H9 (cell line): ENCODE measurements at regions not wholly inside any gene's neighbourhood (a gene's known extent, or its start where the extent isn't known, plus 50 kb on each side); places are given as distances from the start of the nearest gene placed in this dataset.
A peak's percentile ranks its signal among the peaks of the same experiment; 100 is the strongest.

Source experiments
- DNase-seq: peaks from one replicate; pipeline ENCODE4 v3.0.0-alpha.2; 2017
- H2AFZ ChIP-seq: one replicate; pipeline ENCODE4 v1.6.1; 2013; ENCODE audit warnings: mild to moderate bottlenecking, low read length, control low read depth, moderate library complexity
- H2AK5ac ChIP-seq: 2 replicates; pipeline ENCODE4 v1.6.1; 2013; ENCODE audit warnings: low read length, control low read depth, mixed read lengths; ENCODE audit not compliant: insufficient read length
- H2BK120ac ChIP-seq: one replicate; pipeline ENCODE4 v1.6.1; 2013; ENCODE audit warnings: low read depth, mild to moderate bottlenecking, low read length, control low read depth, inconsistent platforms; ENCODE audit not compliant: poor library complexity, severe bottlenecking
- H2BK12ac ChIP-seq: 2 replicates; pipeline ENCODE4 v1.6.1; 2013; ENCODE audit warnings: low read length, control low read depth, mixed read lengths, low read depth; ENCODE audit not compliant: insufficient read length
- H2BK15ac ChIP-seq: 2 replicates; pipeline ENCODE4 v1.6.1; 2013; ENCODE audit warnings: low read depth, low read length, control low read depth
- H2BK20ac ChIP-seq: one replicate; pipeline ENCODE4 v1.6.1; 2013; ENCODE audit warnings: low read depth, mild to moderate bottlenecking, low read length, control low read depth, inconsistent platforms; ENCODE audit not compliant: poor library complexity, severe bottlenecking
- H2BK5ac ChIP-seq: 2 replicates; pipeline ENCODE4 v1.6.1; 2013; ENCODE audit warnings: low read length, control low read depth, mixed read lengths; ENCODE audit not compliant: insufficient read length
- H3K14ac ChIP-seq: 2 replicates; pipeline ENCODE4 v1.6.1; 2013; ENCODE audit warnings: low read length, control low read depth; ENCODE audit not compliant: insufficient read depth
- H3K18ac ChIP-seq: 2 replicates; pipeline ENCODE4 v1.6.1; 2013; ENCODE audit warnings: low read depth, mild to moderate bottlenecking, mixed read lengths, low read length, control low read depth; ENCODE audit not compliant: insufficient read length
- H3K23ac ChIP-seq: 2 replicates; pipeline ENCODE4 v1.6.1; 2013; ENCODE audit warnings: low read length, control low read depth, mixed read lengths, low read depth; ENCODE audit not compliant: insufficient read length
- H3K23me2 ChIP-seq: 2 replicates; pipeline ENCODE4 v1.6.1; 2013; ENCODE audit warnings: low read depth, mild to moderate bottlenecking, mixed read lengths, low read length, control low read depth; ENCODE audit not compliant: insufficient read length, poor library complexity, severe bottlenecking
- H3K27ac ChIP-seq: 2 replicates; pipeline ENCODE4 v1.5.1; 2013; ENCODE audit warnings: low read length, control low read depth, mixed read lengths, low read depth; ENCODE audit not compliant: insufficient read length
- H3K27me3 ChIP-seq: 2 replicates; pipeline ENCODE4 v1.6.1; 2013; ENCODE audit warnings: low read length, control low read depth, inconsistent platforms; ENCODE audit not compliant: insufficient read depth
- H3K4ac ChIP-seq: 2 replicates; pipeline ENCODE4 v1.6.1; 2013; ENCODE audit warnings: low read depth, mild to moderate bottlenecking, control low read depth, inconsistent platforms, low read length, moderate library complexity
- H3K4me1 ChIP-seq: 2 replicates; pipeline ENCODE4 v1.6.1; 2013; ENCODE audit warnings: low read length, control low read depth, inconsistent platforms; ENCODE audit not compliant: insufficient read depth
- H3K4me2 ChIP-seq: 2 replicates; pipeline ENCODE4 v1.6.1; 2013; ENCODE audit warnings: low read length, control low read depth, mixed read lengths; ENCODE audit not compliant: insufficient read length, insufficient read depth
- H3K56ac ChIP-seq: 2 replicates; pipeline ENCODE4 v1.6.1; 2013; ENCODE audit warnings: low read depth, mild to moderate bottlenecking, mixed read lengths, low read length, control low read depth; ENCODE audit not compliant: insufficient read length
- H3K79me1 ChIP-seq: 2 replicates; pipeline ENCODE4 v1.6.1; 2013; ENCODE audit warnings: low read depth, mild to moderate bottlenecking, moderate library complexity, low read length, control low read depth, inconsistent platforms; ENCODE audit not compliant: insufficient read depth, poor library complexity, severe bottlenecking
- H3K79me2 ChIP-seq: 2 replicates; pipeline ENCODE4 v1.6.1; 2013; ENCODE audit warnings: low read length, control low read depth, inconsistent platforms; ENCODE audit not compliant: insufficient read depth
- H3K9ac ChIP-seq: 2 replicates; pipeline ENCODE4 v1.6.1; 2013; ENCODE audit warnings: low read length, control low read depth, mixed read lengths; ENCODE audit not compliant: insufficient read length; ENCODE audit errors: extremely low read depth
- H3K9me3 ChIP-seq: one replicate; pipeline ENCODE4 v1.6.1; 2013; ENCODE audit warnings: low read depth, low read length, inconsistent platforms; ENCODE audit not compliant: control insufficient read depth
- H3T11ph ChIP-seq: one replicate; pipeline ENCODE4 v1.6.1; 2013; ENCODE audit warnings: mild to moderate bottlenecking, low read length, control low read depth, inconsistent platforms
- H4K20me1 ChIP-seq: one replicate; pipeline ENCODE4 v1.6.1; 2013; ENCODE audit not compliant: control insufficient read depth, insufficient read length, insufficient read depth
- H4K5ac ChIP-seq: 2 replicates; pipeline ENCODE4 v1.6.1; 2013; ENCODE audit warnings: low read depth, mild to moderate bottlenecking, mixed read lengths, low read length, control low read depth; ENCODE audit not compliant: insufficient read length
- H4K8ac ChIP-seq: replicated peaks from 2 replicates; pipeline ENCODE4 v1.6.1; 2013; ENCODE audit warnings: low read length, control low read depth, mixed read lengths, low read depth; ENCODE audit not compliant: insufficient read length
- H4K91ac ChIP-seq: 2 replicates; pipeline ENCODE4 v1.6.1; 2013; ENCODE audit warnings: low read depth, mild to moderate bottlenecking, moderate library complexity, mixed read lengths, low read length, control low read depth; ENCODE audit not compliant: insufficient read length
- H3K27ac Mint-ChIP-seq, 3 experiments: 2 replicates in 2 of 3; 3 replicates in 1 of 3; pipeline ENCODE4 v1.8.0; 2020 to 2021; ENCODE audit warnings: mixed read lengths in 3 of 3, mild to moderate bottlenecking in 1 of 3, moderate library complexity in 1 of 3
- H3K27me3 Mint-ChIP-seq: 2 replicates; pipeline ENCODE4 v1.8.0; 2021; ENCODE audit warnings: low read depth, mild to moderate bottlenecking, moderate library complexity, mixed read lengths
- H3K36me3 Mint-ChIP-seq, 3 experiments: 2 replicates in 2 of 3; 3 replicates in 1 of 3; pipeline ENCODE4 v1.8.0; 2020 to 2021; ENCODE audit warnings: low read depth in 3 of 3, mixed read lengths in 3 of 3; ENCODE audit not compliant: insufficient read depth in 1 of 3
- H3K4me1 Mint-ChIP-seq, 2 experiments: 2 replicates each; pipeline ENCODE4 v1.8.0; 2020; ENCODE audit warnings: mixed read lengths in 2 of 2
- H3K4me3 Mint-ChIP-seq, 2 experiments: 2 replicates in 1 of 2; 3 replicates in 1 of 2; pipeline ENCODE4 v1.8.0; 2020 to 2021; ENCODE audit warnings: mild to moderate bottlenecking in 2 of 2, mixed read lengths in 2 of 2, moderate library complexity in 1 of 2
- H3K9me3 Mint-ChIP-seq, 2 experiments: 2 replicates in 1 of 2; 3 replicates in 1 of 2; pipeline ENCODE4 v1.8.0; 2020; ENCODE audit warnings: mild to moderate bottlenecking in 2 of 2, mixed read lengths in 2 of 2, moderate library complexity in 1 of 2
- WGBS: extraction: QIAGEN DNeasy Blood & Tissue Kit; methylation state at CpG from one replicate; pipeline ENCODE4 v1.1.7; 2013; ENCODE audit warnings: missing lambda C conversion rate, low lambda C conversion rate, mixed read lengths; ENCODE audit not compliant: insufficient read length; ENCODE audit errors: extremely low coverage; 5-methylcytosine and 5-hydroxymethylcytosine counted together
- TF ChIP-seq, protein P1 (sequence below): fragments of 200-600 bp; sonication (generic); conservative IDR thresholded peaks from 3 replicates; pipeline ENCODE4 v1.8.0; 2021; ENCODE audit warnings: antibody characterized with exemption, mild to moderate bottlenecking

DNA sequence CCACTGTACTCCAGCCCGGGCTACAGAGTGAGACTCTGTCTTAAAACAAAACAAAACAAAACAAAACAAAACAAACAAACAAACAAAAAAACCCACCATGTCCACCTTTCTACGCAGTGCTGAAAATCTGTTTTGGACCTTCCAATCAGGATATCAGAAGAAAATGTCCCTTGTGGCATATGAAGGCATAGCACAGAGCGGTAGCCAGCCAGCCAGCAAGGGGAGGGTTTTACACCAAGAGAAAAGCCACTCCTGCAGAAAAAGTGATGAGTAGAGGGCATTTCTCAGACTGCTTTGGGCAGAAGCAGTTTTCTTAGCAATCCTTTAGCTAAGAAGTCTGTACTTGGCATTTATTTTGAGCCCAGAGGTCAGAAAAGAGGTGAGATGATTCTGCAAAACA is 612.2 kb downstream of the TYW1 start:
- Histone ChIP-seq H3K23me2 (no peaks in the 10 kb centered on the region), H2BK20ac (no peak overlapping the region), H3K79me1 (no peaks in the 10 kb centered on the region), H3K4ac (no peak overlapping the region), H3T11ph (no peak overlapping the region), H4K8ac (no peak overlapping the region), H3K4me1 (no peaks in the 10 kb centered on the region; the same call in 1 of the 2 replicates), H3K18ac (no peak overlapping the region), H4K5ac (no peak overlapping the region), H2BK12ac (no peak overlapping the region), H3K56ac (no peak overlapping the region), H3K4me2 (no peak overlapping the region), H2BK5ac (no peak overlapping the region), H2AK5ac (no peak overlapping the region), H2AFZ (peak overlapping the region; percentile 56), H3K9me3 (no peaks in the 10 kb centered on the region), H3K23ac (no peak overlapping the region), H3K79me2 (no peaks in the 10 kb centered on the region), H3K27me3 (no peaks in the 10 kb centered on the region), H2BK15ac (no peak overlapping the region), H2BK120ac (no peak overlapping the region), H3K27ac (no peak overlapping the region), H3K9ac (no peak overlapping the region), H4K91ac (no peak overlapping the region), H4K20me1 (no peaks in the 10 kb centered on the region), H3K14ac (no peak overlapping the region)
- H3K27me3 Mint-ChIP-seq, result peaks cover 16% of the 10 kb centered on the region
- no peak overlapping the region for H3K4me3 Mint-ChIP-seq
- H3K9me3 Mint-ChIP-seq, result peaks cover 8 to 15% of the 10 kb centered on the region in 2 experiments; a peak in 4 of 5 replicates
- no peak overlapping the region for H3K27ac Mint-ChIP-seq
- H3K36me3 Mint-ChIP-seq, result peaks cover 0 to 4% (median 0%) of the 10 kb centered on the region in 3 experiments; a peak in 3 of 7 replicates
- H3K4me1 Mint-ChIP-seq, result peaks cover 5 to 9% of the 10 kb centered on the region in 2 experiments; a peak in 3 of 4 replicates
- TF ChIP-seq, protein P1, sequence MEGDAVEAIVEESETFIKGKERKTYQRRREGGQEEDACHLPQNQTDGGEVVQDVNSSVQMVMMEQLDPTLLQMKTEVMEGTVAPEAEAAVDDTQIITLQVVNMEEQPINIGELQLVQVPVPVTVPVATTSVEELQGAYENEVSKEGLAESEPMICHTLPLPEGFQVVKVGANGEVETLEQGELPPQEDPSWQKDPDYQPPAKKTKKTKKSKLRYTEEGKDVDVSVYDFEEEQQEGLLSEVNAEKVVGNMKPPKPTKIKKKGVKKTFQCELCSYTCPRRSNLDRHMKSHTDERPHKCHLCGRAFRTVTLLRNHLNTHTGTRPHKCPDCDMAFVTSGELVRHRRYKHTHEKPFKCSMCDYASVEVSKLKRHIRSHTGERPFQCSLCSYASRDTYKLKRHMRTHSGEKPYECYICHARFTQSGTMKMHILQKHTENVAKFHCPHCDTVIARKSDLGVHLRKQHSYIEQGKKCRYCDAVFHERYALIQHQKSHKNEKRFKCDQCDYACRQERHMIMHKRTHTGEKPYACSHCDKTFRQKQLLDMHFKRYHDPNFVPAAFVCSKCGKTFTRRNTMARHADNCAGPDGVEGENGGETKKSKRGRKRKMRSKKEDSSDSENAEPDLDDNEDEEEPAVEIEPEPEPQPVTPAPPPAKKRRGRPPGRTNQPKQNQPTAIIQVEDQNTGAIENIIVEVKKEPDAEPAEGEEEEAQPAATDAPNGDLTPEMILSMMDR, result peak; percentile 46; the same call in 2 of the 3 replicates
- no peak for DNase-seq
- no CpG with 5 or more reads among the region's 3 CpGs for WGBS
